ENCODE measurements at regions not wholly inside any gene's neighbourhood (a gene's known extent, or its start where the extent isn't known, plus 50 kb on each side); places are given as distances from the start of the nearest gene placed in this dataset.

DNA sequence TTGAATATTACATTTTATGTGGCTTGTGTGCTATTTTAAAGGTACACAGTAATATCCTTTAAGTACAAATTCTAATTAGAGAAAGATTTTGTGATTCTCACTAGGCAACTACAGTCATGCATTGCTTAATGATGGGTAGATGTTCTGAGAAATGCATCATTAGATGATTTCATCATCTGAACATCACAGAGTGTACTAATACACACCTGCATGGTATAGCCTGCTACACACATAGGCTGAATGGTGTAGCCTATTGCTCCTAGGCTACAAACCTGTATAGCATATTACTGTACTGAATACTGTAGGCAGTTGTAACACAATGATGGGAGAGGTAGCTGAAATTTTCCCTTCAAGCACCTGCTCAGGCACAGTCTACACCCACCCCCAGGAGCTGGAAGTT, 217.4 kb upstream of the EOMES start:
- no peak for DNase-seq (ENCODE audit: low read depth, low spot score)
- no peaks in the 10 kb centered on the region for H3K36me3 ChIP-seq (ENCODE audit: control insufficient read depth, insufficient read depth, low read length)
- no peaks in the 10 kb centered on the region; the same call in 1 of the 2 replicates for H3K27me3 ChIP-seq (ENCODE audit: control insufficient read depth, insufficient read depth, low read length)
- POLR2A ChIA-PET, result no interaction called here
- intact Hi-C loops (cut with micrococcal nuclease; ENCODE audit: unreplicated experiment) (no loop called here), in situ Hi-C loops (cut with HindIII; ENCODE audit: low pct_unique_long_range_greater_than_20kb, low sequenced_read_pairs) (no loop called here)
- H3K4me3 ChIP-seq (ENCODE audit: low read depth in 2 of 2, low read length in 2 of 2), result no peak overlapping the region
- H3K4me1 ChIP-seq (ENCODE audit: control insufficient read depth, insufficient read depth, low read length), result no peaks in the 10 kb centered on the region
- CTCF ChIA-PET, result no interaction called here
- TF ChIP-seq TCF7L2 (IDR thresholded peaks at IDR 0.05; ENCODE audit: low read depth, low read length) (no peak), POLR2AphosphoS5 (IDR thresholded peaks at IDR 0.05; ENCODE audit: low read depth, low read length) (no peak), REST (IDR thresholded peaks at IDR 0.05; ENCODE audit: insufficient read depth in 1 of 2, low read depth in 2 of 2, low read length in 1 of 2) (no peak)
- TF ChIP-seq, protein P1, sequence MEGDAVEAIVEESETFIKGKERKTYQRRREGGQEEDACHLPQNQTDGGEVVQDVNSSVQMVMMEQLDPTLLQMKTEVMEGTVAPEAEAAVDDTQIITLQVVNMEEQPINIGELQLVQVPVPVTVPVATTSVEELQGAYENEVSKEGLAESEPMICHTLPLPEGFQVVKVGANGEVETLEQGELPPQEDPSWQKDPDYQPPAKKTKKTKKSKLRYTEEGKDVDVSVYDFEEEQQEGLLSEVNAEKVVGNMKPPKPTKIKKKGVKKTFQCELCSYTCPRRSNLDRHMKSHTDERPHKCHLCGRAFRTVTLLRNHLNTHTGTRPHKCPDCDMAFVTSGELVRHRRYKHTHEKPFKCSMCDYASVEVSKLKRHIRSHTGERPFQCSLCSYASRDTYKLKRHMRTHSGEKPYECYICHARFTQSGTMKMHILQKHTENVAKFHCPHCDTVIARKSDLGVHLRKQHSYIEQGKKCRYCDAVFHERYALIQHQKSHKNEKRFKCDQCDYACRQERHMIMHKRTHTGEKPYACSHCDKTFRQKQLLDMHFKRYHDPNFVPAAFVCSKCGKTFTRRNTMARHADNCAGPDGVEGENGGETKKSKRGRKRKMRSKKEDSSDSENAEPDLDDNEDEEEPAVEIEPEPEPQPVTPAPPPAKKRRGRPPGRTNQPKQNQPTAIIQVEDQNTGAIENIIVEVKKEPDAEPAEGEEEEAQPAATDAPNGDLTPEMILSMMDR (IDR thresholded peaks at IDR 0.05), result no peak
- ATAC-seq, result no peak
- no peaks in the 10 kb centered on the region for H3K9me3 ChIP-seq (ENCODE audit: control insufficient read depth, insufficient read depth, low read depth, low read length)
- no peak overlapping the region for H3K27ac ChIP-seq (ENCODE audit: low read length)
- no TSS peak for BruUV-seq (replicated peaks)

DNA sequence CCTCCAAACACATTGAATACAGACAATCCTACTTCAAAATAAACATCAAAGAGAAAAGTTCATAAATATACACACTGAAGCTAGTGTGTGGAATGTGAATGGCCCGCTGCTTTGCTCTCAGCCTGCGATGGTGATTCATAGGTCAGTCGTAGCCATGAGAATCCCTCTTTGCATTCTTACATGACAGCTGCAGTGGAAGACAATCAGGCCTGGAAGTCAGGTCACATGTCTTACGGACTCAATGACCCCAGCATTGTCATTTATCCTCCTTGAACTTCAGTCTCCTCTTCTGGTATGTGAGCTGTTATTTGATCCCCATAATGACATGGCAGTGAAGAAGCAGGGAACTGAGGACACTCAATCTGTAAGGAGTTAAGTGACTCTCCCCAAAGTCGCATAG, 217.8 kb upstream of the EOMES start:
- ChIA-PET CTCF (no interaction called here), POLR2A (no interaction called here)
- H3K36me3 ChIP-seq (ENCODE audit: control insufficient read depth, insufficient read depth, low read length), result no peaks in the 10 kb centered on the region
- intact Hi-C loops (cut with micrococcal nuclease; ENCODE audit: unreplicated experiment) (no loop called here), in situ Hi-C loops (cut with HindIII; ENCODE audit: low pct_unique_long_range_greater_than_20kb, low sequenced_read_pairs) (no loop called here)
- DNase-seq (ENCODE audit: low read depth, low spot score) (no peak), ATAC-seq (no peak)
- no peak for TF ChIP-seq SIN3A (IDR thresholded peaks at IDR 0.05; ENCODE audit: borderline replicate concordance, insufficient read depth, low read depth, low read length)
- no peak for TF ChIP-seq TCF7L2 (IDR thresholded peaks at IDR 0.05; ENCODE audit: low read depth, low read length)
- no peak for TF ChIP-seq REST (IDR thresholded peaks at IDR 0.05; ENCODE audit: insufficient read depth in 1 of 2, low read depth in 2 of 2, low read length in 1 of 2)
- TF ChIP-seq, protein P1 (IDR thresholded peaks at IDR 0.05), result no peak
- TF ChIP-seq POLR2AphosphoS5 (IDR thresholded peaks at IDR 0.05; ENCODE audit: low read depth, low read length), result no peak
- H3K27me3 ChIP-seq (ENCODE audit: control insufficient read depth, insufficient read depth, low read length), result no peaks in the 10 kb centered on the region; the same call in 1 of the 2 replicates
- H3K4me1 ChIP-seq (ENCODE audit: control insufficient read depth, insufficient read depth, low read length), result no peaks in the 10 kb centered on the region
- no TSS peak for BruUV-seq (replicated peaks)
- H3K27ac ChIP-seq (ENCODE audit: low read length), result no peak overlapping the region
- H3K4me3 ChIP-seq (ENCODE audit: low read depth in 2 of 2, low read length in 2 of 2), result no peak overlapping the region
- no peaks in the 10 kb centered on the region for H3K9me3 ChIP-seq (ENCODE audit: control insufficient read depth, insufficient read depth, low read depth, low read length)
